Stimulated activated CD4-positive, alpha-beta T cell treated with anti-CD3 and anti-CD28 coated beads, Interleukin-1b, Interleukin-23, amount 100 ng/mL, for 48 hours (primary cell): ENCODE measurements at regions not wholly inside any gene's neighbourhood (a gene's known extent, or its start where the extent isn't known, plus 50 kb on each side); places are given as distances from the start of the nearest gene placed in this dataset.

ENCODE experiments used
- DNase-seq: peaks from one replicate; pipeline ENCODE4 v3.0.0-alpha.2; 2020

GRCh38 chr15:96692826-96693225 lies 362.3 kb downstream of the NR2F2 start:
- no peak for DNase-seq

- DNase-seq = no peak
Observed at GRCh38 chr15:96693515-96693914, 363.0 kb downstream of the NR2F2 start.

- no peak for DNase-seq
Observed at GRCh38 chr15:96693990-96694517, 363.6 kb downstream of the NR2F2 start.

GRCh38 chr15:96695426-96695825 lies 364.9 kb downstream of the NR2F2 start:
- DNase-seq = no peak

GRCh38 chr15:96699871-96700401 lies 369.4 kb downstream of the NR2F2 start:
- no peak for DNase-seq

GRCh38 chr15:96700555-96700954 lies 370.1 kb downstream of the NR2F2 start:
- no peak for DNase-seq

GRCh38 chr15:96701443-96701842 lies 370.9 kb downstream of the NR2F2 start:
- no peak for DNase-seq

GRCh38 chr15:96701877-96702276 lies 371.4 kb downstream of the NR2F2 start:
- DNase-seq = no peak

- no peak for DNase-seq
Observed at GRCh38 chr15:96702589-96702988, 372.1 kb downstream of the NR2F2 start.

GRCh38 chr15:96703091-96703490 lies 372.6 kb downstream of the NR2F2 start:
- DNase-seq = no peak

GRCh38 chr15:96703794-96704550 lies 373.5 kb downstream of the NR2F2 start:
- no peak for DNase-seq

- DNase-seq = no peak
Observed at GRCh38 chr15:96716075-96716474, 385.6 kb downstream of the NR2F2 start.

GRCh38 chr15:96716478-96716877 lies 386.0 kb downstream of the NR2F2 start:
- DNase-seq = no peak

GRCh38 chr15:96720251-96720650 lies 389.8 kb downstream of the NR2F2 start:
- DNase-seq = no peak

- no peak for DNase-seq
Observed at GRCh38 chr15:96720656-96721055, 390.2 kb downstream of the NR2F2 start.

GRCh38 chr15:96728591-96728990 lies 398.1 kb downstream of the NR2F2 start:
- no peak for DNase-seq

GRCh38 chr15:96732704-96733103 lies 402.2 kb downstream of the NR2F2 start:
- no peak for DNase-seq

GRCh38 chr15:96733721-96734120 lies 403.2 kb downstream of the NR2F2 start:
- DNase-seq = no peak

GRCh38 chr15:96735632-96736240 lies 405.2 kb downstream of the NR2F2 start:
- DNase-seq = no peak

GRCh38 chr15:96736384-96736783 lies 405.9 kb downstream of the NR2F2 start:
- DNase-seq = no peak

- DNase-seq = no peak
Observed at GRCh38 chr15:96737408-96737807, 406.9 kb downstream of the NR2F2 start.

- DNase-seq = no peak
Observed at GRCh38 chr15:96746665-96747064, 416.2 kb downstream of the NR2F2 start.

- DNase-seq = no peak
Observed at GRCh38 chr15:96747291-96747690, 416.8 kb downstream of the NR2F2 start.

GRCh38 chr15:96750361-96750760 lies 419.9 kb downstream of the NR2F2 start:
- no peak for DNase-seq
